ENCODE measurements at regions not wholly inside any gene's neighbourhood (a gene's known extent, or its start where the extent isn't known, plus 50 kb on each side); places are given as distances from the start of the nearest gene placed in this dataset.

DNA sequence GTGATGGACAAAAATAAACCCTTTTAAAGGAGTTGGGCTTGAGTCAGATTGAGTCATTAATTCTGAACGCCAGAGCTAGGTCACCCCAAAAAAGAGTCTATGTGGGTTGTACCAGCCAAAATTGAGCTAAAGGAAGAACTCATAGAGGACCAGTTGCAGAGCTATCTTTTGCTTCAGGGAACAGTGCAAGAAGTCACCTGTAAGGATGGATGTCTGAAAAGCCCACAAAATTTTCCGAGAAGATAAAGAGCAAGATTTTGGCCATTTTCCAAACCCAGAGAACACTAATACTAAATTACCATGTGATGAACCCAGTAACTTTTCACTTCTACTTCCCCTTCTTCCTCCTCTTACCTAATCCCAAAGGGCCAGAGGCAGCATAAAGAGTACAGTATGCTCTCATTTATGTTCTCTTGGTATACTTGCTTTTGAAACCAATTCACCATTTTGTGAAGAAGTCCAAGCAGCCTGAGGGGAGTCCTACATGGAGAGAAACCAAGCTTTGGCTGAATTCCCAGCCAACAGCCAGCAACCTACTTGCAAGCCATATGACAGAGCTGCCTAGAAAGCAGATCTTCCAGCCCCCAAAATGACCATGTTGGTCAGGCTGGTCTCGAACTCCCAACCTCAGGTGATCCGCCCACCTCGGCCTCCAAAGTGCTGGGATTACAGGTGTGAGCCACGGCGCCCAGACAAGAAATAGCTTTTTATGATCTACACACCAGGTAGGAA, 551.7 kb downstream of the SATB2 start:
- intact Hi-C loops (cut with DNase I): no loop called here
- H3K27me3 ChIP-seq: no peaks in the 10 kb centered on the region
- no peaks in the 10 kb centered on the region for H3K9me3 ChIP-seq
- no peak overlapping the region for H3K4me3 ChIP-seq
- DNase-seq (no peak), ATAC-seq (no peak)
- no peaks in the 10 kb centered on the region for H3K36me3 ChIP-seq
- no peak overlapping the region for H3K27ac ChIP-seq
- TF ChIP-seq, protein P1, sequence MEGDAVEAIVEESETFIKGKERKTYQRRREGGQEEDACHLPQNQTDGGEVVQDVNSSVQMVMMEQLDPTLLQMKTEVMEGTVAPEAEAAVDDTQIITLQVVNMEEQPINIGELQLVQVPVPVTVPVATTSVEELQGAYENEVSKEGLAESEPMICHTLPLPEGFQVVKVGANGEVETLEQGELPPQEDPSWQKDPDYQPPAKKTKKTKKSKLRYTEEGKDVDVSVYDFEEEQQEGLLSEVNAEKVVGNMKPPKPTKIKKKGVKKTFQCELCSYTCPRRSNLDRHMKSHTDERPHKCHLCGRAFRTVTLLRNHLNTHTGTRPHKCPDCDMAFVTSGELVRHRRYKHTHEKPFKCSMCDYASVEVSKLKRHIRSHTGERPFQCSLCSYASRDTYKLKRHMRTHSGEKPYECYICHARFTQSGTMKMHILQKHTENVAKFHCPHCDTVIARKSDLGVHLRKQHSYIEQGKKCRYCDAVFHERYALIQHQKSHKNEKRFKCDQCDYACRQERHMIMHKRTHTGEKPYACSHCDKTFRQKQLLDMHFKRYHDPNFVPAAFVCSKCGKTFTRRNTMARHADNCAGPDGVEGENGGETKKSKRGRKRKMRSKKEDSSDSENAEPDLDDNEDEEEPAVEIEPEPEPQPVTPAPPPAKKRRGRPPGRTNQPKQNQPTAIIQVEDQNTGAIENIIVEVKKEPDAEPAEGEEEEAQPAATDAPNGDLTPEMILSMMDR (IDR thresholded peaks at IDR 0.05): no peak
- no peaks in the 10 kb centered on the region for H3K4me1 ChIP-seq

DNA sequence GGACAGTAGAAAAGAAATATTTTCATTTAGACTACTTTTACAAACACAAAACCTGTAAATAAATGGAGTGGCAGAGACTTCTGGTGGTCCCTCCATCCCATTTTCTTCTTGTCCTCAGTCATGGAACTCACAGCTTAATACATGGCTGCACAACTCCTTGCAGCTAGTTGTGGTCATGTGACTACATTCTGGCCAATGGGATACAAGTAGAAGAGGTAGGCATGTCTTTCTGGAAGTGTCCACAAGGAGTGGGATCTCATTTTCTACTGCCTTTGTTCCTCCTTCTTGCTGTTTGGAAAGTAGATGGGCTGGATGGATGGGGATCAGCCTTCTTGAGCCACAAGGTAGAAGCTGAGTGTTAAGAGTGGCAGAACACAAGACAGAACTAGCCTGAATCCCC, 555.8 kb downstream of the SATB2 start:
- ATAC-seq (no peak), DNase-seq (no peak)
- Histone ChIP-seq H3K4me3 (no peak overlapping the region), H3K36me3 (no peaks in the 10 kb centered on the region), H3K27me3 (no peaks in the 10 kb centered on the region), H3K27ac (no peak overlapping the region), H3K4me1 (no peaks in the 10 kb centered on the region), H3K9me3 (no peaks in the 10 kb centered on the region)
- intact Hi-C loops (cut with DNase I): no loop called here
- TF ChIP-seq, protein P1 (IDR thresholded peaks at IDR 0.05): no peak

DNA sequence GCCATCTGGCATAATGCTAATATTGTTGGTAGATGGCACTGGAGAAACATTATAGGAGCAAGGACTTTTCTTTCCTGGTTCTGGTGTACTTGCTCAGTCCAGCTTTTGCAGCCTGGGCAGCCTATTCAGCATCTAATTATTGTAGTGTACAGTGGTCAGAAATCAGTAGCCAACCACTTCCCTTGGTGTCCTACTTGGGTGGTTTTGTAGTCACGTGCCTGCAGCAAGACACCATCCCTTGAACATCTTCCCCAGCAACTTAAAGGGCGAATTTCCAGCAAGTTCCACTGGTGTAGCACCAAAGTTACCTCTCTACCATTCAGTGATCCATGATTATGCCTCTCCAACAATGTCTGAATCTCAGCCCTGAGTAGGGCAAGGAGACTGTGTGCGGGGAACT, 557.6 kb downstream of the SATB2 start:
- Histone ChIP-seq H3K9me3 (no peaks in the 10 kb centered on the region), H3K36me3 (no peaks in the 10 kb centered on the region), H3K27ac (no peak overlapping the region), H3K4me3 (no peak overlapping the region), H3K4me1 (no peaks in the 10 kb centered on the region), H3K27me3 (no peaks in the 10 kb centered on the region)
- TF ChIP-seq, protein P1 (IDR thresholded peaks at IDR 0.05): no peak
- DNase-seq (no peak), ATAC-seq (no peak)
- intact Hi-C loops (cut with DNase I): no loop called here

DNA sequence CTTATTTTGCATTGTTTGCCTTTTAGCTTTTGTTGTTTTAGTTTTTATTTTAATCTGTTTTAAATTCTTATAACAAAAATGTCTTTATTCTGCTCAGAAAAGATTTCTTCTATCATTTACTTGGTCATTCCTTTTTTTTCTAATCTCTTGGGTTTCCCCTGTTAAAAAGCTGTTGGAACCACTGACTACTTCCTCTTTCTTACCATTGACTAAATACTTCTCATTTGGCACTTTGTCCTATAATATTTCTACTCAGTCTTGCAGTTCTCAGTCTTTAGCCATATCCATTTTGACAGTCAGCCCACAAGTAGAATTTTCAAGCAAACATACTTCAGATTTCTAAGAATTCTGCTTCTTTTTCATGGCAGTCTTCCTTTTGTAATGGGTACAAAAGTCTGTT, 567.2 kb downstream of the SATB2 start:
- H3K9me3 ChIP-seq: no peaks in the 10 kb centered on the region
- intact Hi-C loops (cut with DNase I): no loop called here
- no peak for ATAC-seq
- H3K27ac ChIP-seq: no peak overlapping the region
- no peaks in the 10 kb centered on the region for H3K27me3 ChIP-seq
- no peaks in the 10 kb centered on the region for H3K36me3 ChIP-seq
- H3K4me3 ChIP-seq: no peak overlapping the region
- DNase-seq: no peak
- H3K4me1 ChIP-seq: no peaks in the 10 kb centered on the region
- TF ChIP-seq, protein P1 (IDR thresholded peaks at IDR 0.05): no peak

DNA sequence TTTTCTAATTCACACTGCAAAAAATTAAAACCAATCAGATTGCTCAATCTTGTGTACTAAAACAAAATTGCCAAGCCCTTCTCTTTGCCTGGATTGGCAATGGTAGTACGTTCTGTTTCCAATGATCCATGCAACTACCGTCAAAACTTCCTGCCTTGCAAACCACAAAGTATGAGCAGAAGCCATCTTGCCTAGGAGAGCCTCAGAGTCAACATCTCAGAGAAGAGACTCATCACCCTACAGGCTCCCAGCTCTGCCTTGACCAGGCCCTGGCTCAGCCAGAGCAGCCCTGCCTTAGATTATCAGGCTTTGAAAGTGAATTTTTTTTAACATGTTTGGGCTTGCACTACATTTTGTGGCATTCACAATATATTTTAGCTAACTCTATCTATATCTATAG, 574.1 kb downstream of the SATB2 start:
- TF ChIP-seq, protein P1 (IDR thresholded peaks at IDR 0.05): no peak
- no peak for DNase-seq
- intact Hi-C loops (cut with DNase I): no loop called here
- no peak overlapping the region for H3K4me3 ChIP-seq
- no peaks in the 10 kb centered on the region for H3K4me1 ChIP-seq
- H3K27me3 ChIP-seq: no peaks in the 10 kb centered on the region
- H3K36me3 ChIP-seq: no peaks in the 10 kb centered on the region
- no peaks in the 10 kb centered on the region for H3K9me3 ChIP-seq
- no peak overlapping the region for H3K27ac ChIP-seq
- ATAC-seq: no peak

DNA sequence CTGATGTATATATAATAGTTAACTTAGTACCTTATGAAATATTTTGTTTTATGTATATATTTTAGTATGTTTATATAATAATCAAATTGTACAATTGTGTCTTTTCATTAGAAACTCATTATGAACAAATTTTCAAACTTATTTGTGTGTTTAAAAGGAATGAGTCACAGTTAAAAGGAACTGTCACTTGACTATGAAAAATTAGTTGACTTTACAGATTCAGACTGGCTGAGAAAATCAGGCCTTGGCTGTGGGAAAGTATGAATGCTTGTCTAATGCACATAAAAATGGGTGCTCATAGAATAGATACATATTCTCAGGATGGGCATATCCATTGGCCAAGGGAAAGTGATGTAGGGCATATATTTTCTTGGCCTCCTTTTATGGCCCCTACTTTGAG, 576.8 kb downstream of the SATB2 start:
- H3K9me3 ChIP-seq: no peaks in the 10 kb centered on the region
- no peak overlapping the region for H3K4me3 ChIP-seq
- no peaks in the 10 kb centered on the region for H3K4me1 ChIP-seq
- no peaks in the 10 kb centered on the region for H3K36me3 ChIP-seq
- no peaks in the 10 kb centered on the region for H3K27me3 ChIP-seq
- intact Hi-C loops (cut with DNase I): no loop called here
- no peak for ATAC-seq
- H3K27ac ChIP-seq: no peak overlapping the region
- TF ChIP-seq, protein P1 (IDR thresholded peaks at IDR 0.05): no peak
- no peak for DNase-seq
